ENCODE measurements at regions not wholly inside any gene's neighbourhood (a gene's known extent, or its start where the extent isn't known, plus 50 kb on each side); places are given as distances from the start of the nearest gene placed in this dataset.

GRCh38 chr3:152040319-152040718 is 166.9 kb downstream of the SUCNR1 start:
- Histone ChIP-seq H3K4me3 (ENCODE audit: low read depth in 2 of 2, low read length in 2 of 2) (no peak overlapping the region), H3K4me1 (ENCODE audit: control insufficient read depth, insufficient read depth, low read length) (no peaks in the 10 kb centered on the region), H3K9me3 (ENCODE audit: control insufficient read depth, insufficient read depth, low read depth, low read length) (peaks cover 21% of the 10 kb centered on the region), H3K36me3 (ENCODE audit: control insufficient read depth, insufficient read depth, low read length) (no peaks in the 10 kb centered on the region), H3K27ac (ENCODE audit: low read length) (no peak overlapping the region), H3K27me3 (ENCODE audit: control insufficient read depth, insufficient read depth, low read length) (no peaks in the 10 kb centered on the region)
- CTCF ChIA-PET = no interaction called here
- no peak for TF ChIP-seq TCF7L2 (IDR thresholded peaks at IDR 0.05; ENCODE audit: low read depth, low read length)
- TF ChIP-seq REST (IDR thresholded peaks at IDR 0.05; ENCODE audit: insufficient read depth in 1 of 2, low read depth in 2 of 2, low read length in 1 of 2) = no peak
- TF ChIP-seq POLR2AphosphoS5 (IDR thresholded peaks at IDR 0.05; ENCODE audit: low read depth, low read length) = no peak
- no peak for TF ChIP-seq SIN3A (IDR thresholded peaks at IDR 0.05; ENCODE audit: borderline replicate concordance, insufficient read depth, low read depth, low read length)
- no peak for TF ChIP-seq CTCF (IDR thresholded peaks at IDR 0.05)
- POLR2A ChIA-PET = interaction anchor here (0.7 kb wide), 1 partner anchor 352 kb away, joined by 7 read pairs; no protein-coding TSS in a partner anchor
- in situ Hi-C loops (cut with HindIII; ENCODE audit: low pct_unique_long_range_greater_than_20kb, low sequenced_read_pairs) = no loop called here
- no peak for DNase-seq (ENCODE audit: low read depth, low spot score)
- no peak for ATAC-seq
- no TSS peak for BruUV-seq (replicated peaks)
- intact Hi-C loops (cut with micrococcal nuclease; ENCODE audit: unreplicated experiment) = no loop called here

- TF ChIP-seq REST (IDR thresholded peaks at IDR 0.05; ENCODE audit: insufficient read depth in 1 of 2, low read depth in 2 of 2, low read length in 1 of 2) (no peak), SIN3A (IDR thresholded peaks at IDR 0.05; ENCODE audit: borderline replicate concordance, insufficient read depth, low read depth, low read length) (no peak), CTCF (IDR thresholded peaks at IDR 0.05) (no peak), POLR2AphosphoS5 (IDR thresholded peaks at IDR 0.05; ENCODE audit: low read depth, low read length) (no peak), TCF7L2 (IDR thresholded peaks at IDR 0.05; ENCODE audit: low read depth, low read length) (no peak)
- CTCF ChIA-PET = no interaction called here
- intact Hi-C loops (cut with micrococcal nuclease; ENCODE audit: unreplicated experiment) (no loop called here), in situ Hi-C loops (cut with HindIII; ENCODE audit: low pct_unique_long_range_greater_than_20kb, low sequenced_read_pairs) (no loop called here)
- Histone ChIP-seq H3K4me1 (ENCODE audit: control insufficient read depth, insufficient read depth, low read length) (no peaks in the 10 kb centered on the region), H3K9me3 (ENCODE audit: control insufficient read depth, insufficient read depth, low read depth, low read length) (peaks cover under 1% of the 10 kb centered on the region; the same call in 1 of the 2 replicates), H3K4me3 (ENCODE audit: low read depth in 2 of 2, low read length in 2 of 2) (no peak overlapping the region), H3K27ac (ENCODE audit: low read length) (no peak overlapping the region), H3K36me3 (ENCODE audit: control insufficient read depth, insufficient read depth, low read length) (no peaks in the 10 kb centered on the region), H3K27me3 (ENCODE audit: control insufficient read depth, insufficient read depth, low read length) (no peaks in the 10 kb centered on the region)
- POLR2A ChIA-PET = no interaction called here
- BruUV-seq (replicated peaks) = no TSS peak
- DNase-seq (ENCODE audit: low read depth, low spot score) (no peak), ATAC-seq (no peak)
Measured at GRCh38 chr3:152043620-152044019, 170.2 kb downstream of the SUCNR1 start.
